ENCODE measurements at regions not wholly inside any gene's neighbourhood (a gene's known extent, or its start where the extent isn't known, plus 50 kb on each side); places are given as distances from the start of the nearest gene placed in this dataset.

- no peak overlapping the region for H2BK20ac ChIP-seq (ENCODE audit: low read depth, low read length, poor library complexity, severe bottlenecking)
- no peak overlapping the region for H4K5ac ChIP-seq (ENCODE audit: insufficient read length, low read depth, low read length)
- no peak overlapping the region for H3K27ac ChIP-seq (ENCODE audit: insufficient read length, low read depth, low read length)
- no peaks in the 10 kb centered on the region for H3K79me2 ChIP-seq (ENCODE audit: insufficient read depth, low read length)
- H2AK5ac ChIP-seq (ENCODE audit: insufficient read length, low read length): no peak overlapping the region
- no peak overlapping the region for H3K4ac ChIP-seq (ENCODE audit: low read depth, low read length)
- no peak overlapping the region for H3K4me3 Mint-ChIP-seq
- H2BK15ac ChIP-seq (ENCODE audit: low read depth, low read length): no peak overlapping the region
- no peak overlapping the region for H2BK12ac ChIP-seq (ENCODE audit: insufficient read length, low read depth, low read length)
- no peak for TF ChIP-seq CTCF (conservative IDR thresholded peaks at IDR 0.05)
- no peak overlapping the region for H2BK120ac ChIP-seq (ENCODE audit: low read depth, low read length, poor library complexity, severe bottlenecking)
- no peak overlapping the region for H4K91ac ChIP-seq (ENCODE audit: insufficient read length, low read depth, low read length)
- no peak overlapping the region for H3K56ac ChIP-seq (ENCODE audit: insufficient read length, low read depth, low read length)
- no peak overlapping the region for H3K18ac ChIP-seq (ENCODE audit: insufficient read length, low read depth, low read length)
- WGBS (ENCODE audit: extremely low coverage, insufficient read length, low lambda C conversion rate): no CpG with 5 or more reads among the region's 4 CpGs
- peaks cover 8% of the 10 kb centered on the region in 2 experiments; a peak in 4 of 5 replicates for H3K9me3 Mint-ChIP-seq
- H3K9me3 ChIP-seq (ENCODE audit: control insufficient read depth, low read depth, low read length): no peaks in the 10 kb centered on the region
- no peak overlapping the region for H3T11ph ChIP-seq (ENCODE audit: low read length)
- H2BK5ac ChIP-seq (ENCODE audit: insufficient read length, low read length): no peak overlapping the region
- DNase-seq: no peak
- H2AFZ ChIP-seq (ENCODE audit: low read length): no peak overlapping the region
- peaks cover 0 to 9% (median 2%) of the 10 kb centered on the region in 3 experiments; a peak in 5 of 7 replicates for H3K36me3 Mint-ChIP-seq (ENCODE audit: insufficient read depth in 1 of 3, low read depth in 3 of 3)
- H3K79me1 ChIP-seq (ENCODE audit: insufficient read depth, low read depth, low read length, poor library complexity, severe bottlenecking): no peaks in the 10 kb centered on the region
- H3K4me2 ChIP-seq (ENCODE audit: insufficient read depth, insufficient read length, low read length): no peak overlapping the region
- no peak overlapping the region for H4K8ac ChIP-seq (replicated peaks; ENCODE audit: insufficient read length, low read depth, low read length)
- H3K9ac ChIP-seq (ENCODE audit: extremely low read depth, insufficient read length, low read length): no peak overlapping the region
- H3K27ac Mint-ChIP-seq: no peak overlapping the region
- no peaks in the 10 kb centered on the region for H4K20me1 ChIP-seq (ENCODE audit: control insufficient read depth, insufficient read depth, insufficient read length)
- no peaks in the 10 kb centered on the region for H3K4me1 Mint-ChIP-seq
- H3K14ac ChIP-seq (ENCODE audit: insufficient read depth, low read length): no peak overlapping the region
- no peaks in the 10 kb centered on the region for H3K23me2 ChIP-seq (ENCODE audit: insufficient read length, low read depth, low read length, poor library complexity, severe bottlenecking)
- no peaks in the 10 kb centered on the region for H3K27me3 ChIP-seq (ENCODE audit: insufficient read depth, low read length)
- H3K23ac ChIP-seq (ENCODE audit: insufficient read length, low read depth, low read length): no peak overlapping the region
- H3K4me1 ChIP-seq (ENCODE audit: insufficient read depth, low read length): no peaks in the 10 kb centered on the region
- no peaks in the 10 kb centered on the region; the same call in 1 of the 2 replicates for H3K27me3 Mint-ChIP-seq (ENCODE audit: low read depth)
Measured at GRCh38 chr14:58985786-58986185, 202.7 kb upstream of the DAAM1 start.
